Heart left ventricle (tissue), 16 donors: ENCODE measurements at regions not wholly inside any gene's neighbourhood (a gene's known extent, or its start where the extent isn't known, plus 50 kb on each side); places are given as distances from the start of the nearest gene placed in this dataset.
"Not testable (repeated sequence)": the region's sequence is repeated elsewhere in the genome, so short reads cannot be mapped to it uniquely, and the experiment has no call there.

Experiments used
- ATAC-seq, 4 donors: fragments of 200-7000 bp; cut with Tn5 transposase; one replicate each; pipeline ENCODE4 v1.9.1; 2020 to 2022; ENCODE audit warnings: moderate library complexity in 4 of 4, mild to moderate bottlenecking in 3 of 4, moderate number of reproducible peaks in 1 of 4
- DNase-seq, 5 donors: peaks; one replicate each; pipeline ENCODE4 v3.0.0-alpha.2; 2020
- H3K27ac ChIP-seq, 12 donors: fragments of 200-600 bp; sonication (generic) in 4 of 12; one replicate each; pipeline versions ENCODE4 v1.5.0 to v1.8.0; 2016 to 2022; ENCODE audit warnings: mild to moderate bottlenecking in 2 of 12
- H3K27me3 ChIP-seq, 9 donors: fragments of 200-600 bp; sonication (generic) in 2 of 9; one replicate each; pipeline versions ENCODE4 v1.5.1 to v1.8.0; 2016 to 2022; ENCODE audit warnings: mild to moderate bottlenecking in 3 of 9
- H3K36me3 ChIP-seq, 9 donors: fragments of 200-600 bp; sonication (generic) in 2 of 9; one replicate each; pipeline versions ENCODE4 v1.5.0 to v1.8.0; 2018 to 2022; ENCODE audit warnings: mild to moderate bottlenecking in 2 of 9
- H3K4me1 ChIP-seq, 12 donors: fragments of 200-600 bp; sonication (generic) in 4 of 12; one replicate each; pipeline versions ENCODE4 v1.5.0 to v1.8.0; 2016 to 2022; ENCODE audit warnings: mild to moderate bottlenecking in 3 of 12
- H3K4me3 ChIP-seq, 12 donors: fragments of 200-600 bp; sonication (generic) in 4 of 12; one replicate each; pipeline versions ENCODE4 v1.5.0 to v1.8.0; 2017 to 2022; ENCODE audit warnings: mild to moderate bottlenecking in 9 of 12, moderate library complexity in 4 of 12
- H3K9me3 ChIP-seq, 12 donors: fragments of 200-600 bp; sonication (generic) in 4 of 12; one replicate each; pipeline versions ENCODE4 v1.5.0 to v1.8.0; 2016 to 2022; ENCODE audit warnings: mild to moderate bottlenecking in 1 of 12
- POLR2A ChIP-seq, 2 donors: fragments of 450-650 bp; IDR thresholded peaks; one replicate each; pipeline ENCODE4 v1.6.1; 2017; ENCODE audit warnings: antibody characterized with exemption in 2 of 2, mild to moderate bottlenecking in 2 of 2, moderate library complexity in 2 of 2
- WGBS, 4 donors: extraction: QIAGEN DNeasy Blood & Tissue Kit in 2 of 4; methylation state at CpG; one replicate each; pipeline versions ENCODE4 v1.1.5 to v1.1.7; 2013 to 2018; 5-methylcytosine and 5-hydroxymethylcytosine counted together
- intact Hi-C, 10 donors: fragments of 100-400 bp; cut with DNase I; formaldehyde crosslinking; loops; one replicate each; pipeline versions ENCODE4 v1.11.1 to v1.14.2; 2022
- TF ChIP-seq, protein P1 (sequence below), 12 donors: fragments of 200-600 bp; sonication (generic) in 4 of 12; IDR thresholded peaks; one replicate each; pipeline versions ENCODE4 v1.5.0 to v1.8.0; 2018 to 2022; ENCODE audit warnings: antibody characterized with exemption in 12 of 12, mild to moderate bottlenecking in 5 of 12
- donor health status: ischemic (EF 13 %, LVEDD 7.1; RV severe dilation, severe dysfunction).
- donor health status: healthy with polysubstance abuse.
- donor health status: DM: no; HTN: yes; CAD: no.
- donor health status: DM: no; HTN: no; CAD: no.
- donor health status: ischemic (EF 25% LVEDD 6.9; RV normal size, moderate dysfunction).
- donor health status: ischemic (EF 25% LVEDD 5.7; RV mildly dilated, moderate dysfunction).
- donor health status: healthy.
- donor health status: DM: yes; HTN: yes; CAD: no.
- donor health status: ischemic (EF 35%, LVEDD 5.7; RV mildly dilated, moderate dysfunction).
- donor health status: nonischemic (EF 11% LVEDD 7.7; RV severe dilation, severe dysfunction).
- donor health status: DM: yes; HTN: yes; CAD: no.
- donor health status: PGD.
- donor health status: ischemic (EF 29% LVEDD 5.4; RV normal size, mild dysfunction).
- donor health status: nonischemic (EF 23%, LVEDD 6.1; RV moderate dilation, normal function).

DNA sequence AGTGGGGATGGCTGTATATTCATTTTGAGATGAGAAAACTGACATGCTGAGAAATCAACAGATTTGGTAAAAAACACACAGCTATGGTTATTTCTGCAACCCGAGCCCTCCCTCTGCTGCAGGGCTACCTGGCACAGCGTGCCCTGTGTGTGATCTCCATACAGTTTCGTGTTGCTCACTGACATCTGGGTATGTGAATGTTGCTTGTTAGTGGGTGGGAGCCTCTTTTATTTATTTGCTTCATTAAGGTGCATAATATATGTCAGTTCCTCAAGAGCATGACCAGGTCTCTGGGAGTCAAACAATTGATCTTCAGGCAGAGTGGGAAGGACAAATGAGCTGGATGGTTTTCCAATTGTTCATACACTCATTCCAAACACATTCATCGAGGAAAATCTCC, 139.1 kb upstream of the FHL2 start:
- intact Hi-C loops: no loop called here
- Histone ChIP-seq H3K9me3 (no peaks in the 10 kb centered on the region), H3K4me3 (no peak overlapping the region), H3K27me3 (no peaks in the 10 kb centered on the region), H3K4me1 (no peaks in the 10 kb centered on the region), H3K36me3 (no peaks in the 10 kb centered on the region), H3K27ac (no peak overlapping the region)
- DNase-seq (no peak), ATAC-seq (no peak)
- TF ChIP-seq POLR2A (IDR thresholded peaks at IDR 0.05): no peak
- TF ChIP-seq, protein P1, sequence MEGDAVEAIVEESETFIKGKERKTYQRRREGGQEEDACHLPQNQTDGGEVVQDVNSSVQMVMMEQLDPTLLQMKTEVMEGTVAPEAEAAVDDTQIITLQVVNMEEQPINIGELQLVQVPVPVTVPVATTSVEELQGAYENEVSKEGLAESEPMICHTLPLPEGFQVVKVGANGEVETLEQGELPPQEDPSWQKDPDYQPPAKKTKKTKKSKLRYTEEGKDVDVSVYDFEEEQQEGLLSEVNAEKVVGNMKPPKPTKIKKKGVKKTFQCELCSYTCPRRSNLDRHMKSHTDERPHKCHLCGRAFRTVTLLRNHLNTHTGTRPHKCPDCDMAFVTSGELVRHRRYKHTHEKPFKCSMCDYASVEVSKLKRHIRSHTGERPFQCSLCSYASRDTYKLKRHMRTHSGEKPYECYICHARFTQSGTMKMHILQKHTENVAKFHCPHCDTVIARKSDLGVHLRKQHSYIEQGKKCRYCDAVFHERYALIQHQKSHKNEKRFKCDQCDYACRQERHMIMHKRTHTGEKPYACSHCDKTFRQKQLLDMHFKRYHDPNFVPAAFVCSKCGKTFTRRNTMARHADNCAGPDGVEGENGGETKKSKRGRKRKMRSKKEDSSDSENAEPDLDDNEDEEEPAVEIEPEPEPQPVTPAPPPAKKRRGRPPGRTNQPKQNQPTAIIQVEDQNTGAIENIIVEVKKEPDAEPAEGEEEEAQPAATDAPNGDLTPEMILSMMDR (IDR thresholded peaks at IDR 0.05): no peak
- WGBS, 4 donors: 82 to 92% (median 86%) methylated on average over 4 of the region's 4 CpGs

DNA sequence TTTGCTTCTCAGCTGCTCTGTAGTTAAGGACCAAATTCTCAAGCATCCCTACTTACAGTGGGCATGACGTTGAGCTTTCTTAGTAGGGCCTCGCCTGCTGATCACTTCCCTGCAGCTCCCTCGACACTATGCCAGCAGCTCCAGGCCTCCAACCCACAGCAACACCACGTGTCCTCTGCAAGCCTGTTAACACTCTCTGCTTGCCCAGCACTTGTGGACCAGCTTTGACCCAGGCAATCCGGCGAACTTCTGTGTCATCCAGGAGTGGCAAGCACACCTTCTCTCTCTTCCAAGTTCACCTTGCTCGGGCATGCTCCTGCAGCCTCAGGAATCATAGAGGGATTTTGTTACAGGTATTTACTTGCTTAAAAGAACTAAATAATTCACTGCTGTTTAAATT, 138.6 kb upstream of the FHL2 start:
- no peak overlapping the region for H3K27ac ChIP-seq
- intact Hi-C loops: no loop called here
- no peaks in the 10 kb centered on the region for H3K36me3 ChIP-seq
- DNase-seq (peak in 1 of 5 donors; percentile 2), ATAC-seq (no peak)
- no peak overlapping the region for H3K4me3 ChIP-seq
- no peaks in the 10 kb centered on the region for H3K27me3 ChIP-seq
- no peaks in the 10 kb centered on the region for H3K9me3 ChIP-seq
- H3K4me1 ChIP-seq: no peaks in the 10 kb centered on the region
- WGBS, 4 donors: 86 to 94% (median 89%) methylated on average over 7 of the region's 7 CpGs
- TF ChIP-seq POLR2A (IDR thresholded peaks at IDR 0.05): no peak
- TF ChIP-seq, protein P1 (IDR thresholded peaks at IDR 0.05): no peak

GRCh38 chr2:105536175-105536574, 137.3 kb upstream of the FHL2 start:
- DNase-seq (no peak), ATAC-seq (no peak)
- no peak for TF ChIP-seq POLR2A (IDR thresholded peaks at IDR 0.05)
- TF ChIP-seq, protein P1 (IDR thresholded peaks at IDR 0.05): no peak
- no peak overlapping the region for H3K4me3 ChIP-seq
- H3K27ac ChIP-seq: no peak overlapping the region
- H3K4me1 ChIP-seq: no peaks in the 10 kb centered on the region
- no peaks in the 10 kb centered on the region for H3K36me3 ChIP-seq
- intact Hi-C loops: no loop called here
- no peaks in the 10 kb centered on the region for H3K27me3 ChIP-seq
- WGBS, 4 donors: 74 to 85% (median 81%) methylated on average over 3 of the region's 3 CpGs
- no peaks in the 10 kb centered on the region for H3K9me3 ChIP-seq

DNA sequence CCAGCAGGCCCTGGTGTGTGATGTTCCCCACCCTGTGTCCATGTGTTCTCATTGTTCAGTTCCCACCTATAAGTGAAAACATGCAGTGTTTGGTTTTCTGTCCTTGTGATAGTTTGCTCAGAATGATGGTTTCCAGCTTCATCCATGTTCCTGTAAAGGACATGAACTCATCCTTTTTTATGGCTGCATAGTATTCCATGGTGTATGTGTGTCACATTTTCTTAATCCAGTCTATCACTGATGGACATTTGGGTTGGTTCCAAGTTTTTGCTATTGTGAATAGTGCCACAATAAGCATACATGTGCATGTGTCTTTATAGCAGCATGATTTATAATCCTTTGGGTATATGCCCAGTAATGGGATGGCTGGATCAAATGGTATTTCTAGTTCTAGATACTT, 130.4 kb upstream of the FHL2 start:
- not testable (repeated sequence) for H3K36me3 ChIP-seq, H3K27me3 ChIP-seq, H3K4me3 ChIP-seq, H3K9me3 ChIP-seq, DNase-seq, H3K27ac ChIP-seq, ATAC-seq, H3K4me1 ChIP-seq
- intact Hi-C loops: loop anchor here in 1 of 10 donors (10.0 kb wide), 1 partner anchor 414 kb away; no protein-coding TSS in a partner anchor
